ENCODE measurements at regions not wholly inside any gene's neighbourhood (a gene's known extent, or its start where the extent isn't known, plus 50 kb on each side); places are given as distances from the start of the nearest gene placed in this dataset.
"Not testable (repeated sequence)": the region's sequence is repeated elsewhere in the genome, so short reads cannot be mapped to it uniquely, and the experiment has no call there.

DNA sequence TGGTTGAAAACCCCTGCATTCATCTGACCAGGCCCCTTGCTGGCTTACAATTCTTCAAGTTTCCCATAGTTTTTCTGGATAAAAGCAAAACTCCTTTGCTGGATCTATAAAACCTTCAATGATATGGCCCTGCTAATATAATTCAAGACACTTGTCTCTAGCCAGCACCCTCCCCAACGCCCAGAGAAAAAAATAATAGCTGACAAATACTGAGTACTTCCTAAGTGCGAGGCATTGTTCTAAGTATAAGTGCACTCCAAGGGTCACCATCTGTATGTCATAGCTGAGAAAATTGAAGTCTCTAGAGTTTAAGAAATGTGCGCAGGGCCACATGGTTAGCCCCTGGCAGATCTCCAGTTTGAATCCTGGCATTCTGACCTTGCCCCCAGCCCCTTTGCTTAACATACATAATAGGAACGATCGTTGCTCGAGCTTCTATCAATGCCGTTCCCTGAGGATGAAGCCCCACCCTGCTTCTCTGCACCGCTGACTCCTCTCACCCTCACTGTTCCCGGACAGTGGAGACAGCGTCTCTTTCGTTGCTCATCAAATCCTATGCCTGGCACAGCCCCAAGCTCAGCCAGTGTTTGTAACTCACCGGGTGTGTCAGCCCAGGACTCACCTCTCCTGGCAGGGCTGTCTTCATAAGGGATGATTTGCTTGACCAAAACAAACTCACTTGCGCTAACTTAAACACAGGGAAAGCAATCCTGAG is 377.1 kb upstream of the PROK2 start:
- no peak for DNase-seq (ENCODE audit: low read depth, low spot score)

DNA sequence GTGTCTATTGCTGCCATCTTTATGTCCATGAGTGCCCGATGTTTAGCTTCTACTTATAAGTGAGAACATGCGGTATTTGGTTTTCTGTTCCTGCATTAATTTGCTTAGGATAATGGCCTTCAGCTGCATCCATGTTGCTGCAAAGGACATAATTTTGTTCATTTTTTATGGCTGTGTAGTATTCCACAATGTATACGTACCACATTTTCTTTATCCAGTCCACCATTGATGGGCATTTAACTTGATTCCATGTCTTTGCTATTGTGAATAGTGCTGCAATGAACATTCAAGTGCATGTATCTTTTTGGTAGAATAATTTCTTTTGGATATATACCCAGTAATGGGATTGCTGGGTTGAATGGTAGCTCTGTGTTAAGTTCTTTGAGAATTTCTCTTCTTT is 376.3 kb upstream of the PROK2 start:
- DNase-seq (ENCODE audit: low read depth, low spot score), result not testable (repeated sequence)

DNA sequence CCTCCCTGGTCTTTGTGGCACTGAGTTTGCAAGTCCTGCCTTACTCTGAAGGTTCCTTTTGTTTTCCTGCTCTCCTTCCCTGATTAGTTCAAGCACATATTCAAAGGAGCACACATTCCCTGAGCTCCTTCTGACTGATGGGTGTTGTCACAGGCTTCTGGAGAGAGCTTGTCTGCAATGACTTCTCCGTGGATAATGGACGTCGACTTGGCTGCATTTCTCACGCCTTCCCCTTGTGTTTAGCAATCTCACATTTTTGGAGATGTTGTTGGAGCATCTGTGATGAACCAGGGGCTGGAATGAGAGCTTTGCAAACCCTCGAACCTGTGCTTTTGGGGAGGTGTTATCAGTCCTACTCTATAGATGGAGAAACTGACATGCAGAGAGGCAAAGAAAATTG is 375.4 kb upstream of the PROK2 start:
- DNase-seq (ENCODE audit: low read depth, low spot score), result no peak

DNA sequence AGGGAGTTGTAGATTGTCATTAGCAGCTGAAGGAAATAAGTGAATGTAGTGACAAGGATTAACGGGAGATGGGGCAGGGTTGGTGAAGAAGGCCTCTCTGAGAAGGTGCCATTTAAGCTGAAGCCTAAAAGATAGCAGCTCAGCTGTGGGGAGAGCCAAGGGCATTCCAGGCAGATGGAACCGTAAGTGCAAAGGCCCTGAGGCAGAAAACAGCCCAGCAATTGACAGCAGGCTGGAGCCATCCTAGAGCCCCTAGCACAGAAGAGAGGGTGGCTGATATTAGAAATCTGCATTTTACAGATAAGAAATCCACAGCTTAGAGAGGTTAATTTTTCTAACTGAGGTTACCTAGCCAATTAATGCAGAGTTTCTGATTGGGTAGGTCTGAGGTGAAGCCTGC is 374.5 kb upstream of the PROK2 start:
- DNase-seq (ENCODE audit: low read depth, low spot score), result no peak

DNA sequence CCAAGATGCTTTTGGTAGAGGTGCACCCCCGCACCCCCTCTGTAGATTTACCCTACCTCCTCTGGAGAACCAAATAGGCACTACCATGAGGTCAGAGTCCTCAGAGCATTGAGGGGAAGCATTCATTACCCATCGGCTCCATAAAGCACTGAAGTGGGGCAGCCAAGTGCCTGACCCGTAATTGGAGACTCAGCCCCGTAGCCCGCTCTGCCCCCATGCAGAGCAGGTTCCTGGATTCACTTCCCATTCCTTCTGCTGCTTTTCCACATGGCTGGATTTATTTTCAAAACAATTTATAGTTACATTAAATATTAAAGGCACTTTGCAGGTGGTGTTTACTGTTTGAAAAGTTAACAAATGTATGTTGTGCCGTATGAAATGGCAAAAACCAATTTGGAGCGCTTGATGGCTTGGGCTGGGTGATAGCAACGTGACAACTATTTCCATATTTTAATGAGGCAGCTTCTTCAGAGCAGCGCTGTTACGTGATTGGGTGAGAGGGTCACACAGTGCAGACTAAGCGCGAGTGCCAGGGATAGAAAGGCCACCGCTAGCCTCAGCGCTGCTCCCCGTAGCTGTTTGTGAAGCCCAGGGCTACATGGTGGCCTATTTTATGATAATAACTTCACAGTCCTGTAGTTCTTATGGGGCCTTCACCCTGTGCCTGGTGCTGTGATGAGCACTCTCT is 373.8 kb upstream of the PROK2 start:
- no peak for DNase-seq (ENCODE audit: low read depth, low spot score)

DNA sequence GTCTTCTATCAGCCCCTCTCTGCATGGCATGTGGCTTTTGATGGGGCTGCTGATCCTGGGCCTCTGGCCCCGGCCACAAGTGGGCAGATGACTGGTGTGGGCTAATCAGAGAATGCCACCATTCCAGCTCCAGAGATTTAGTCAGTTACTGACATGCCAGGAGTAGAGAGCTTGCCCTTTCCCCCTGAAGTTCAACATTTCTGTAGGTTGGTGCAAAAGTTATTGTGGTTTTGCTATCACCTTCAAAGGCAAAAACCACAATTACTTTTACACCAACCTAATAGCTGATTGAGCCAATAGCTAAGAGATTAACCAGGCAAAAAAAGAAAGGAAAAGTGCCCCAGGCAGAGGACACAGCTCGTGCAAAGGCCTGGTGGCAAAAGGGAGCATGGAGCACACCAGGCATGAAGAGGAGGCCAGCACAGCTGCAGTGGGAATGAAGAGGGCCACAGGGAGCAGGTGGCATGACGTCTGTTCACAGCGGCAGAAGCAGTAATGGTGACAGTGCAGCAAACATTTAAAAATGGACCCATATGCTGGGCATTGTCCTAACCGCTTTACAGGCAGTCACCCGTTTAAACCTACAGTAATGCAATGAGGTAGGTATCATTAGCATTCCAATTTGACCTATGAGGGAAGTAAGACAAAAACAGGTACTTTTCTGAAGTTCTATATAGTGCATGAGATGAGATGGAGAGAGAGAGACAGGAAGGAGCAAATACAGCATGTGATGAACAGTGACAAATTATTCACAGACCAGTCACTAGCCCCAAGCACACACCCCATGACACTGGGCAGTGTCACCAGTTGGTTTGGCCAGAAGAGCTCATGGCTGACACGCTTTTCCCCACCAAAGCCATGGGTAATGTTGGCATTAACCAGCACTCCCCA is 373.0 kb upstream of the PROK2 start:
- DNase-seq (ENCODE audit: low read depth, low spot score), result no peak

DNA sequence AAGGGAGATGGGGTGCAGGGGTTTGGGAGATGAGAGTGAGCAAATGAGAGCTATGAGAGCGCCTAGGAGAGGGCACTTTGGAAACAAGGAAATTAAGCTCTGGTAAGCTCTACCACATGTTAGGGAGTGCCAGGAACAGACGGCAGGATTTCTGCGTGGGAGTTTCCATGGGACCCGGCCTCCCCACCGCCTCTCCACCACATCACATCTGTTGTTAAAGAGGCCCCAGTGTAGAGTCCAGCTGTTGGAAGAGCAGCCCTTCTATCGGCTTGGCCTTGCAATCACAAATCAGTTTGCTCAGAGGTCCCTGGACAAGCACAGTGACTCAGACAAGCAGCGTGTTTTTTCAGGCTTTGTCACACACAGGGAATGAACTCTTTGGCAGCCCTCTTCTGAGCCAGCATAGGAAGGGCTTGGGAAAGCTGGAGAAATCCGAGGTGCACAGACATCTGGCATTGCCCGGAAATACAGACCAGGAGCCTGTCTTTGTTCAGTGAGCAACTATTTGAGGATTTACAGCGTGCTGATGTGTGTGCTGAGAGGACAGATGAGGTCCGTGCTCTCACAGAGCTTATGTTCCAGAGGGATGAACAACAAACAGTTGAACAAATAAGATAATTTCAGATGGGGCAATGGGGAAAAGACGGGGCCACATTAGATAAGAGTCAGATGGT is 370.6 kb upstream of the PROK2 start:
- no peak for DNase-seq (ENCODE audit: low read depth, low spot score)

DNA sequence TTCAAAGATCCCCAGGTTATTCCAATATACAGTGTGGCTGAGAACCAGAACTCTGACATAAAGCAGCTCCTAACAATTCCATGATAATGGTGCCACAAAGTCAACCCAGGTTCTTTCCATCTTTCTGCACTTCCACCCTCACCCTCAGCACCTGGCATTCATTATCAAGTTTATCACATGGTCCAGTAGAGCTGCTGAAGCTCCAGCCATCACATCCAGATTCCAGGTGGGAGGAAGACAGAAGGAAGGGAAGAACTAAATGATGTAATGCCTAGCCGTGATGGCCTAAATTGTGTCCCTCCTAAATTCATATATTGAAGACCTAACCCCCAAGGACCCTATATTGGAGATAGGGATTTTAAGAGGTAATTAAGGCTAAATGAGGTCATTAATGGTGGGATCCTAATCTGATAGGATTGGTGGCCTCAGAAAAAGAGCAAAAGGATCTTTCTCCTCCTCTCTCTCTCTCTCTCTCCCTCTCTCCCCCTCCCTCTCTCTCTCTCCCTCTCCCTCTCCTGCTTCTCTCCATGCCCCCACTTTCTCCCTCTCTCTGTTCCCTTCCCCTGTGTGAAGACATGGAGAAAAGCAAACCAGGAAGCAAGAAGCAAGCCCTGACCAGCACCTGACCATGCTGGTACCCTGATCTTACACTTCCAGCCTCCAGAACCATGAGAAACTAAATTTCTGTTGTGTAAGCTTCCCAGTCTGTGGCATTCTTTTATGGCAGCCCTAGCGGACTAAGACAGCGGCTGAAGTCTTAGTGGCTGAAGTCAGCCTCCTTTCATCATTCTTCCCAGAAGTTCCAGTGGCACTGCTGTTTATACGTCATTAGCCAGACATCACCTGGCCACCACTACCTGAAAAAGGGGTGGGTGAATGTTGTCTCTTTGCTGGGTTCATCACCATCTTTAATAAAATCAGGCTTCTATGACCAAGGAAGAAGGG is 369.7 kb upstream of the PROK2 start:
- DNase-seq (ENCODE audit: low read depth, low spot score), result no peak

DNA sequence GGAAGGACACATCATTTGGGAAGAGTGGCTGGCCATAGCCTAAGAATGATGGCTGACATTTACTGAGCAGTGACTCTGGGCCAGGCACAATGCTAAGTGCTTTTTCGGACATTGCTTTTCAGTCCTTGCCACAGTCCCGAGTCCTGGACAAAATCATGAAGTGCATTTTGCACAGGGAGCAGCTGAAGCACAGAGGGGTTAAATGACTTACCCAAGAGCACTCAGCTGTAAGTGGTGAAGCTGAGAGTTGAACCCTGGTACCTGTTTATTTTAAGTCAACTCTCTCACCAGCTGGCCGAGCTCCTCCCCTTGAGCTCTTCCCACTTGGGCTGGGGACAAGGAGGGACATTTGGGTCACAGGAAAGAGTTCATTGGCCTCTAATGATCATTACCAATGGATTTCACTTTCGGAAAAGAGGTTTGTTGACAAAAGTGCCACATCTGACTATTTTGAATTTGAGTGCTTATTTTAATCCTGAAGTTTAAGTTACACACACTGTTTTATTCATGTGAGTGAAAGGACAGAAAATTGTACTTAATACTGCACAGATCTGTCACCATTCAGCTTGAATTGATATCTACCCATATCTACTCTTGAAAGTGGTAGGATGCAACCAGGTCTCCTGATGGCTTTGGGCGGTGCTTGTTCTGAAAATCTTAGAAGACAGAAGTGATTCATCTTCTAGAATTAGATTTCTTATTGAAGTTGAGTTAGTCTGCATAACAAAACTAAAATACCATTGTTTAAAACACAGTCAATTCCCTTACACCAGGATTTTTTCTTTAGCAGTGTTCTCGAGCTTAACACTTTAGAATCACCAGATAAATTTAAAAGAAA is 368.7 kb upstream of the PROK2 start:
- DNase-seq (ENCODE audit: low read depth, low spot score), result no peak

DNA sequence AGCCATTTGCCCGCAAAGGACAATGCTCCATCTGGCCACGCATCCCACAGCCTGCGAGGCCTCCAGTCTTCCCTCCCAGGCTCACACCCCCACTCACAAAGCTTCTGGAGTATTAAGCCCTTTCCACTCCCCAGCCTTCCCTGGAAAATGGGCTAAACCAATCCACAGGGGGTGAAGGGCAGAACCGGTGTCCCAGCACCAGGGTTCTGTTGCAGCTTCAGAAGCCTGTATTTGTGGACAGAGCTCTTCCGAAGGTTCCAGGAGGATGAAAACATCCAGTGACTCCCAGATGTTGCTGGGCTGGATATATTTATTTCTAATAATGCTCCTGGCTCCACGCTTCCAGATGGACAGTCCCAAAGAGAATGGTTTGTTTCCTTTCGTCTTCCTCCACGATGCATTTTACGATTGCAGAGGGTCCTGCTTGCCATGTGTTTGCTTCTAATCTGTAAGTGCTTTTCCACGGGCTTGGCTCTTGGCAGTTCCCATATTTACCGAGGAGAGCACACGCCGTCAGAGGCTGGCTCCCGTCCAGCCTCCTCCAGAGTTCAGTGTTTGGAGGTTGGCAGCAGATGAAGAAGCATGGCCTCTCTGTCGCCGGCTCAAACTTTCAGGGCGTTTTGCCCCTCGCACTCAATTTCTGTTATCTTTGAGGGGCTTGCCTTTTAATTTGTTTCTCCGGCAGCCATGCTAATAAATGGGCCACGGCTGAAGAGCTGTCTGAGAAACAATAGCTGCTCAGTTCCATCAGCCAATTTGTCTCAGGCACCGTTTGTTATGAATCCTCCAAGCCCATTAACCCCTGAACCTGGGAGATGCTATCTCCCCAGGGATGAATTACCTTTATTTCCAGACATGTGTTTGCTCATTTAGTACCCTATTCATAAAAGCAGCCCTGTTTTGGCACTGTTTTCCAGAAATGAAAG is 367.9 kb upstream of the PROK2 start:
- no peak for DNase-seq (ENCODE audit: low read depth, low spot score)

DNA sequence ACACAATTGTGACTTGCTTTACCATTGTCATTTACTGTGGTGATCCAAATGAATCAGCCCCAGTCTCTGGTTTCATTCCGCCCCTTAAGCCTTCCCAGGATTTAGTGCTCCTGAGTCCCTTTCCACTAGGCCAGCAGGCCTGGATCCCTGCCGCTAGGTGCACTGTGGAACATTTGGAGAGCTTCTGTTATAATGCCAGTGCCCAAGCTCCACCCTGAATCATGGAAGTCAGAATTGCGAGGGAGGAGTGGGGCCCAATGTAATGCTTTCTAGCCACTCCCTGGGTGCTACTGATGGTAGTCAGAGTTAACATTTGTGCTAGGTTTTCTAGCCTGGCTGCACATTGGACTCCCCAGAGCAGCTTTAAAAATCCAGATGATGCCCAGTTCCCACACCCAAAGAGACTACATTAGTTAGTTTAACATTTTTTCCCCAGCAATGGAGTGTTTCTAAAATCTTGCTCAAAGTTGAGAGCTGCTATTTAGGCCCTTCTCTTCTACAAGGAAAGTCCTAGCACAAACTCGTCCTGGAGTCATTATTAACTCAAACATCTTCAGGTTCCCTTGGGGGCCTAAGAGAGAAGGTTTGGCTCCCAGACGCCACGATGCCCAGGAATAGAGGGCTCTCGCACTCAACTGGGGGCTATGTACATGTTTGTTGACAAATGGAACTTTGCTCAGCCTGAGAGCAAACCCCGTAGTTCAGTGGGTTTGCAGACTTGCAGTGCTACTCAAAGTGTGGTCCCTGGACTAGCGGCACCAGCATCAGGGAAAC is 366.7 kb upstream of the PROK2 start:
- DNase-seq (ENCODE audit: low read depth, low spot score), result no peak

DNA sequence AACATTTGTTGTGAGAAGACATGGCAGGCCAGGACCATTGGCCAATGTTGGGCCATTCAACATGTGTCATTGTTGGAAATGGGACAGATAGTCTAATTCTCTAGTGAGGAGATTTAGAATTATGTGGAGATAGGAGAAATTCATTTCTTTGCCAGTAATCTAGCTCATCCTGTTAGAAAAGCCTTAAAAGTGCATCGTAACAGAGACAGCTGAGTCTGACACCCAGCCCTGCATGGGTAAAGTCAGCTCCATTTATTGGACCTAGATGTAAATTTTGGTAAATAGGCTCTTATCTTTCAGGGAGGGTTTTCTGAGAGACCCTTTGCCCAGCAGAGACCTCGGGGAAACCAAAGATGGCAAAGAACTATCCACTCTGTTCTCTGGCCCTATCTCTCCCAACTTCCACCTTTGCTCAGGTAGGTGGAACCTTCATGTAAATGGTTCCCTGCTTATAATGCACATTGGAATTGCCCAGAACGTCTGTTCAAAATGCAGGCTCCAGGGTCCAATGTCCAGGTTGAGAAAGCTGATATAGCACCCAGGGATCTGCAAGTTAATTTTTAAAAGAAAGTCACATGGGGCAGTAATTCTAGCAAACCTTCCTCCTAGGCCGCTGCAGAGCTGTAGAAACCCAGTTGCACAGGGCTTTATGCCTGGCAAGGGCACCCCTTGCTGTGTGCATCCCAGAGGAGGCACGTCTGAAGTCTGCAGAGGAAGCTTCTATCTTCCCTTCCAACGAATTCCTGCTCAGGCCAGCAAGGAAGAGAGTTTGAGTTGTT is 365.9 kb upstream of the PROK2 start:
- no peak for DNase-seq (ENCODE audit: low read depth, low spot score)

DNA sequence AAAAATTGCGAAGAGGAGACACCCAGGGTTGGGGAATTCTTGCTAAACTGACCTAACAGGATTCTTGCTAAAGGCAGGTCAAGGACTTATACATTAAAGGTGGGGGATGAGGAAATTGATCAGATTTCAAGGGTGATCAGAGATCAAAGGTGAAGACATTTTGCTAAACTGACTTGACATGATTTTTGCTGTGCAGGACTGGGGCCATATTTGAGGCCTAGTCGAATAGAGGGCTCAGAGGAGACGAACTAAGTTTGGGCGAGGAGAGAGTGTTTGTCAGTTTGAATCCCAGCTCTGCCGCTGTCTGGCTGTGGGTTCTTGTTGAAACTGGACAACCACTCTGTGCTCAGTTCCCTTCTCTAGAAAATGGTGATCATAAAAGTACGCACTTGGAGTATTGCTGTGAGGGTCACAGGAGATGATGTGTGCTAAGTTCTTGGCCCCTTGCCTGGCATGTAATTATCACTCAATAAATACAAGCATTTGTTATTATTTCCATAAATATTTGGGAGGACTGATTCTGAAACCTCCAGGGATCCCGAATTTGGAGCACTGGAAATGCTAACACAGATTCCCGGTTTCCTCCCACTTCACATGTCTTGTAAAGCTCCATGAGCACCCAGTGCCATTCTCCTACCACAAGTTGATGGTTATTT is 364.8 kb upstream of the PROK2 start:
- no peak for DNase-seq (ENCODE audit: low read depth, low spot score)

DNA sequence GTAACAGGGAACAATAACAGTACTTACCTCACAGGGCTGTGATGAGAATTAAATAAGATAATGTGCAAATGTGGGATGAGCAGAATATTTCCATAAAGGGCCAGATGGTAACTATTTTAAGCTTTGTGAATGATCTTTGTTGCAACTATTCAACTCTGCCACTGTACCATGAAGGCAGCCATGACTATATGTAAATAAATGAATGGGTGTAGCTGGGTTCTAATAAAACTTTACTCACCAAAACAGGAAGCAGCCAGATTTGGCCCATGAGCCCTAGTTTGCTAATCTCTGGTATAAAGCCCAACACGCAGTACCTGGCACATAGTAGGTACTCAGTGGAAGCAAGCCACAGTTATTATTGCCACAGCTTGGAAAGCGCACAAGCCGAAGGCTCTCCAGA is 362.7 kb upstream of the PROK2 start:
- no peak for DNase-seq (ENCODE audit: low read depth, low spot score)

DNA sequence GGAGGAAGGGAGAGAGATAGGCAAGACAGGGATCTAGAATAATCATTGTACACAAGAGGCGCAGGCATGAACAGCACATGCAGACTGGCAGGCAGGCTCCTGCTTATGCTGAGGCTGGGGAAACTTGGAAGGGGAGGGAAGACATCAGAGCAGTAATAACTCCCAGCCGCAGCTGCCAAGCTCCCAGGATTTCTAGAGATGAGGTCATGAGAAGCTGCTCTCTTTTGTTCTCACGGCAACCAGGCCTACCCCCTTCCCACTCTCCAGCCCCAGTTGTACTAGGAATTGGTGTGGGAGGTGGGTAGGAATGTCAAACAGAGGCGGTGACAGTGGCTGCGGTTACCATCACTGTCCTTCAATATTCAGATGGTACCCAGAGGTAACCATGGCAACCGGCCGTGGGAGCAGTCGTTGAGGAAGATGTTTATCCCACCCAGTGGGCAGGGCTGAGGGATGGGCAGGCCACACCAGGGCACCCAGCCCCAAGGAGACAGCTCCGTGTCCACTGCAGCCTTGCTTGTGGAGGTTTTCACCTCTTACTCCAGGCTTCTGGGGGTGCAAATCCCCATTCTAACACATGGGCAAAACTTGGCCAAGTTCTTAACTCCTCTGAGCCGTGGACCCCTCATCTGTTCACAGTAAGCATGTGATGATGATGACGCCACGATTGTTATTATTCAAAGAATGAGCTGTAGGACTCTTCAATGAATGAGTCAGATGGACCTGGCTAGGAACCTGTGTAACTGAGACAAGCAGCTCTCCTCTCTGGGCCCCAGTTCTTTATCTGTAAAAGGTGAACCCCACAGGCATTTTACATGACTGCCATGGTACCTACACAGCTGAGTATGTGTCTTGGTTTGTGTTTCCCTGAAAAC is 360.8 kb upstream of the PROK2 start:
- no peak for DNase-seq (ENCODE audit: low read depth, low spot score)

All from activated CD4-positive, CD25-positive, alpha-beta regulatory T cell treated with anti-CD3 and anti-CD28 coated beads, Interleukin-2, amount 50 U/mL, for 16 hours (primary cell).